HCT116 (cell line): ENCODE measurements at regions not wholly inside any gene's neighbourhood (a gene's known extent, or its start where the extent isn't known, plus 50 kb on each side); places are given as distances from the start of the nearest gene placed in this dataset.

Experiments
- ATAC-seq: fragments of 200-7000 bp; cut with Tn5 transposase; 2 replicates; pipeline ENCODE4 v1.9.1; 2020; ENCODE audit warnings: mild to moderate bottlenecking, moderate library complexity
- BruUV-seq: library from RNA; stranded (reverse); fragments of 400-500 nt; replicated peaks from 2 replicates; lab custom pipeline; 2021; lab: Mats Ljungman, UMichigan
- CTCF ChIA-PET: fragments of 300-600 bp; sonication (Branson Sonifier 250); formaldehyde crosslinking; loops from one replicate; lab custom pipeline; 2021; ENCODE audit warnings: antibody characterized with exemption; lab: Charles Lee
- POLR2A ChIA-PET: fragments of 300-600, 350-600 bp; sonication (Branson Sonifier 250); formaldehyde crosslinking; loops from one replicate; lab custom pipeline; 2021; ENCODE audit warnings: antibody characterized with exemption; lab: Charles Lee
- RAD21 ChIA-PET, 2 experiments: fragments of 300-600 bp; sonication (Branson Sonifier 250); formaldehyde crosslinking; loops; one replicate each; lab custom pipeline; 2023; ENCODE audit warnings: low total read pairs in 2 of 2; ENCODE audit not compliant: uncharacterized antibody in 2 of 2, unreplicated experiment in 2 of 2, low non-redundant PET in 1 of 2; lab: Charles Lee
- DNase-seq: peaks from one replicate; pipeline ENCODE4 v3.0.0-alpha.2; 2010; ENCODE audit warnings: low read depth, low spot score
- H2AFZ ChIP-seq: fragments of 200-600 bp; shearing (Covaris generic), sonication (generic); 2 replicates; pipeline ENCODE4 v1.6.1; 2017; ENCODE audit warnings: low read depth, mixed run types, mixed read lengths, antibody characterized with exemption, low read length; ENCODE audit not compliant: poor library complexity, severe bottlenecking
- H3K27ac ChIP-seq: 2 replicates; pipeline ENCODE4 v1.5.1; 2012; ENCODE audit warnings: low read depth, low read length
- H3K27me3 ChIP-seq: fragments of 200-600 bp; sonication (generic); 2 replicates; pipeline ENCODE4 v1.6.1; 2016; ENCODE audit warnings: mixed run types, low read length, mixed read lengths; ENCODE audit not compliant: insufficient read depth
- H3K36me3 ChIP-seq, 2 experiments: fragments of 200-500 bp in 1 of 2; fragments of 200-600 bp in 1 of 2; sonication (Bioruptor generic) in 1 of 2; sonication (generic) in 1 of 2; 2 replicates each; pipeline versions ENCODE4 v1.5.1 to v1.6.1; 2014 to 2016; ENCODE audit warnings: low read length in 2 of 2, inconsistent platforms in 1 of 2, mixed read lengths in 1 of 2, mixed run types in 1 of 2; ENCODE audit not compliant: insufficient read depth in 2 of 2, control insufficient read depth in 1 of 2
- H3K4me1 ChIP-seq, 2 experiments: fragments of 200-600 bp in 1 of 2; sonication (generic) in 1 of 2; 2 replicates each; pipeline versions ENCODE4 v1.5.1 to v1.6.1; 2012 to 2017; ENCODE audit warnings: low read length in 2 of 2, inconsistent platforms in 1 of 2, mild to moderate bottlenecking in 1 of 2, mixed read lengths in 1 of 2, mixed run types in 1 of 2, moderate library complexity in 1 of 2; ENCODE audit not compliant: insufficient read depth in 2 of 2, control insufficient read depth in 1 of 2
- H3K4me2 ChIP-seq: fragments of 200-600 bp; sonication (generic); 2 replicates; pipeline ENCODE4 v1.6.1; 2017; ENCODE audit warnings: mixed run types, low read length, mixed read lengths
- H3K4me3 ChIP-seq, 2 experiments: fragments of 200-600 bp in 1 of 2; sonication (generic) in 1 of 2; replicated peaks in 1 of 2; 2 replicates each; pipeline ENCODE4 v1.5.1; 2011 to 2016; ENCODE audit warnings: low read length in 2 of 2, control low read depth in 1 of 2, low read depth in 1 of 2, mild to moderate bottlenecking in 1 of 2, mixed read lengths in 1 of 2, mixed run types in 1 of 2
- H3K79me2 ChIP-seq: fragments of 200-600 bp; sonication (generic); 2 replicates; pipeline ENCODE4 v1.6.1; 2017; ENCODE audit warnings: mild to moderate bottlenecking, mixed run types, low read length, moderate library complexity, mixed read lengths; ENCODE audit not compliant: insufficient read depth
- H3K9ac ChIP-seq: fragments of 200-600 bp; sonication (generic); 2 replicates; pipeline ENCODE4 v1.6.1; 2016; ENCODE audit warnings: low read length, mixed read lengths
- H3K9me2 ChIP-seq: fragments of 200-600 bp; sonication (generic), shearing (Covaris generic); 2 replicates; pipeline ENCODE4 v1.6.1; 2017; ENCODE audit warnings: mixed run types, mild to moderate bottlenecking, moderate library complexity; ENCODE audit not compliant: insufficient read depth
- H3K9me3 ChIP-seq, 2 experiments: fragments of 200-500 bp in 1 of 2; fragments of 200-600 bp in 1 of 2; sonication (Bioruptor generic) in 1 of 2; sonication (generic) in 1 of 2; 2 replicates each; pipeline ENCODE4 v1.6.1; 2014 to 2017; ENCODE audit warnings: low read length in 2 of 2, mixed read lengths in 2 of 2, inconsistent platforms in 1 of 2, low read depth in 1 of 2, mild to moderate bottlenecking in 1 of 2, mixed run types in 1 of 2, moderate library complexity in 1 of 2; ENCODE audit not compliant: control insufficient read depth in 1 of 2, insufficient read depth in 1 of 2
- H4K20me1 ChIP-seq: fragments of 200-600 bp; sonication (generic), shearing (Covaris generic); 2 replicates; pipeline ENCODE4 v1.6.1; 2017; ENCODE audit warnings: mixed run types, mild to moderate bottlenecking, moderate library complexity; ENCODE audit not compliant: insufficient read depth
- CEBPB ChIP-seq: IDR thresholded peaks from 2 replicates; pipeline ENCODE4 v1.6.1; 2012; ENCODE audit warnings: low read depth
- ELF1 ChIP-seq: IDR thresholded peaks from 2 replicates; pipeline ENCODE4 v1.6.1; 2012; ENCODE audit warnings: low read depth, borderline replicate concordance
- EZH2 ChIP-seq: fragments of 200-600 bp; sonication (generic); IDR thresholded peaks from 2 replicates; pipeline ENCODE4 v1.6.1; 2017; ENCODE audit warnings: antibody characterized with exemption, mixed run types
- JUND ChIP-seq: IDR thresholded peaks from 2 replicates; pipeline ENCODE4 v1.6.1; 2012
- MAX ChIP-seq: IDR thresholded peaks from 2 replicates; pipeline ENCODE4 v1.6.1; 2012
- SIN3A ChIP-seq: IDR thresholded peaks from 2 replicates; pipeline ENCODE4 v1.6.1; 2012; ENCODE audit warnings: low read depth
- TCF7L2 ChIP-seq: IDR thresholded peaks from 2 replicates; pipeline ENCODE4 v1.7.0; 2011; ENCODE audit warnings: borderline replicate concordance, inconsistent platforms; ENCODE audit not compliant: insufficient read depth, insufficient read length; ENCODE audit errors: extremely low read depth
- ZBTB33 ChIP-seq: IDR thresholded peaks from 2 replicates; pipeline ENCODE4 v1.6.1; 2011; ENCODE audit warnings: mild to moderate bottlenecking, low read length, moderate library complexity; ENCODE audit not compliant: insufficient replicate concordance; ENCODE audit errors: extremely low read depth
- ZFX ChIP-seq: fragments of 450-650 bp; IDR thresholded peaks from 2 replicates; pipeline ENCODE4 v1.6.1; 2017
- ZNF274 ChIP-seq: fragments of 200-500 bp; sonication (Bioruptor generic); IDR thresholded peaks from 2 replicates; pipeline ENCODE4 v1.6.1; 2014; ENCODE audit warnings: mild to moderate bottlenecking, low read depth, low read length, inconsistent platforms
- intact Hi-C: fragments of 100-400 bp; cut with micrococcal nuclease; formaldehyde crosslinking; loops from 2 replicates; pipeline ENCODE4 v1.10.0; 2022
- TF ChIP-seq, protein P1 (sequence below): IDR thresholded peaks from 2 replicates; pipeline ENCODE4 v1.6.1; 2012
- TF ChIP-seq, protein P2 (sequence below), 3 experiments: fragments of 200-600 bp in 1 of 3; sonication (generic) in 1 of 3; IDR thresholded peaks in 2 of 3; conservative IDR thresholded peaks in 1 of 3; 2 replicates each; pipeline ENCODE4 v1.5.1; 2012 to 2017; ENCODE audit warnings: low read depth in 2 of 3, low read length in 2 of 3, antibody characterized with exemption in 1 of 3, borderline replicate concordance in 1 of 3, control low read depth in 1 of 3, mild to moderate bottlenecking in 1 of 3, mixed read lengths in 1 of 3, mixed run types in 1 of 3, moderate library complexity in 1 of 3; ENCODE audit not compliant: insufficient read depth in 1 of 3

DNA sequence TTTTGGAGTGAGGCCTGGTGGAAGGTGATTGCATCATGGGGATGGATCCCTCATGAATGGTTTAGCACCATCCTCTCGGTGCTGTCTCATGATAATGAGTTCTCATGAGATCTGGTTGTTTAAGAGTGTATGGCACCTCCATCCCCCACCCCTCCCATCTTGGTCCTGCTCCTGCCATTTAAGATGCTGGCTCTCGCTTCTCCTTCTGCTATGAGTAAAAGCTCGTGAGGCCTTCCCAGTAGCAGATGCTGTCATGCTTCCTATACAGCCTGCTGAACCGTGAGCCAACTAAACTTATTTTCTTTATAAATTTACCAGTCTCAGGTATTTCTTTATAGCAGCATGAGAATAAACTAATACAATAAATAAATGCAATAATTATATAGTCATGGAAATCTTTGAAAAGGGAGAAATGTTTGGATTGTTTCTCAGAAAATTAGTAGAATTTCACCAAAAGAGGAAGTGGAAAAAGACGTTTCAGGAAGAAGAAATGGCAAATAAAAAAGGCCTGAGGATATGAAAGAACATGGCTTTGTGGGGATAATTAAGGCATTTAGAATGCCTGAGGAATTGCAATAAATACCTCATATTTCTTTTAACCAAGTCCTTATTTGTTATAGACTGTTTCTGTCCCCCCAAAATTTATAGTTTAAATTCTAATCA, 451.2 kb upstream of the ADGRL4 start:
- Histone ChIP-seq H4K20me1 (no peaks in the 10 kb centered on the region), H3K9me3 (no peaks in the 10 kb centered on the region), H3K9me2 (no peaks in the 10 kb centered on the region), H3K27ac (no peak overlapping the region), H2AFZ (no peak overlapping the region), H3K4me1 (no peaks in the 10 kb centered on the region), H3K4me2 (no peak overlapping the region), H3K79me2 (no peaks in the 10 kb centered on the region), H3K9ac (no peak overlapping the region), H3K27me3 (no peaks in the 10 kb centered on the region), H3K4me3 (no peak overlapping the region), H3K36me3 (no peaks in the 10 kb centered on the region)
- ChIA-PET CTCF (no interaction called here), POLR2A (no interaction called here), RAD21 (no interaction called here)
- DNase-seq (no peak), ATAC-seq (no peak)
- no peak for TF ChIP-seq ZBTB33
- TF ChIP-seq, protein P1, sequence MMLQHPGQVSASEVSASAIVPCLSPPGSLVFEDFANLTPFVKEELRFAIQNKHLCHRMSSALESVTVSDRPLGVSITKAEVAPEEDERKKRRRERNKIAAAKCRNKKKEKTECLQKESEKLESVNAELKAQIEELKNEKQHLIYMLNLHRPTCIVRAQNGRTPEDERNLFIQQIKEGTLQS: no peak
- no TSS peak for BruUV-seq
- intact Hi-C loops: no loop called here

- TF ChIP-seq, protein P1: no peak
- TF ChIP-seq ZFX (no peak), JUND (no peak), ZNF274 (no peak), EZH2 (no peak), SIN3A (no peak), MAX (no peak), ELF1 (no peak), TCF7L2 (no peak), CEBPB (no peak)
- TF ChIP-seq, protein P2, sequence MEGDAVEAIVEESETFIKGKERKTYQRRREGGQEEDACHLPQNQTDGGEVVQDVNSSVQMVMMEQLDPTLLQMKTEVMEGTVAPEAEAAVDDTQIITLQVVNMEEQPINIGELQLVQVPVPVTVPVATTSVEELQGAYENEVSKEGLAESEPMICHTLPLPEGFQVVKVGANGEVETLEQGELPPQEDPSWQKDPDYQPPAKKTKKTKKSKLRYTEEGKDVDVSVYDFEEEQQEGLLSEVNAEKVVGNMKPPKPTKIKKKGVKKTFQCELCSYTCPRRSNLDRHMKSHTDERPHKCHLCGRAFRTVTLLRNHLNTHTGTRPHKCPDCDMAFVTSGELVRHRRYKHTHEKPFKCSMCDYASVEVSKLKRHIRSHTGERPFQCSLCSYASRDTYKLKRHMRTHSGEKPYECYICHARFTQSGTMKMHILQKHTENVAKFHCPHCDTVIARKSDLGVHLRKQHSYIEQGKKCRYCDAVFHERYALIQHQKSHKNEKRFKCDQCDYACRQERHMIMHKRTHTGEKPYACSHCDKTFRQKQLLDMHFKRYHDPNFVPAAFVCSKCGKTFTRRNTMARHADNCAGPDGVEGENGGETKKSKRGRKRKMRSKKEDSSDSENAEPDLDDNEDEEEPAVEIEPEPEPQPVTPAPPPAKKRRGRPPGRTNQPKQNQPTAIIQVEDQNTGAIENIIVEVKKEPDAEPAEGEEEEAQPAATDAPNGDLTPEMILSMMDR (IDR thresholded peaks at IDR 0.05 in 2 of 3, conservative IDR thresholded peaks at IDR 0.05 in 1 of 3; ENCODE audit: borderline replicate concordance in 1 of 3, insufficient read depth in 1 of 3, low read depth in 2 of 3, low read length in 2 of 3): no peak
- Histone ChIP-seq H3K9me3 (no peaks in the 10 kb centered on the region), H3K27ac (no peak overlapping the region), H3K4me2 (no peak overlapping the region), H3K36me3 (no peaks in the 10 kb centered on the region), H4K20me1 (no peaks in the 10 kb centered on the region), H3K9ac (no peak overlapping the region), H3K4me1 (no peaks in the 10 kb centered on the region), H3K4me3 (no peak overlapping the region), H3K27me3 (no peaks in the 10 kb centered on the region), H2AFZ (no peak overlapping the region), H3K79me2 (no peaks in the 10 kb centered on the region), H3K9me2 (no peaks in the 10 kb centered on the region)
- DNase-seq (no peak), ATAC-seq (no peak)
- no TSS peak for BruUV-seq
- intact Hi-C loops: no loop called here
- POLR2A ChIA-PET: no interaction called here
- CTCF ChIA-PET: no interaction called here
- RAD21 ChIA-PET: no interaction called here
Measured at GRCh38 chr1:79448426-79448825, 441.9 kb upstream of the ADGRL4 start.
